ENCODE measurements at regions not wholly inside any gene's neighbourhood (a gene's known extent, or its start where the extent isn't known, plus 50 kb on each side); places are given as distances from the start of the nearest gene placed in this dataset.

DNA sequence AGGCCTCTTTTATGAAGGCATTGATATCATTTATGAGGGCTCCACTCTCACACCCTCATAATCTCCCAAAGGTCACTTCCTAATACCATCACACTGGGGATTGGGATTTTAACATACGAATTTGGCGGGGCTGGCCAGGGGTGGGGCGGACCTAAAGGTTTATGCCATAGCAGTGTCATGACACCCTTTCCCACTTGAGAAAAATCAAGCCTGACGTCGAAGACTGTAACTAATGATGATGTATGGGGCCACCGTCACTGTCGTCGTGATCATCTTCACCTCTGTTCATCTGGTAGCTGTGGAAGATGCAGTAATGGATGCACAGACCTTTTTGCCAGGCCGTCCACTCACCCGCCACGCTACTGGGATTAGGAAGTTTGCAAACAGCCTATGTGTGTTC, 912.1 kb downstream of the TBC1D22A start:
- no peak for TF ChIP-seq POLR2AphosphoS5 (IDR thresholded peaks at IDR 0.05; ENCODE audit: borderline replicate concordance, low read depth, low read length)
- no peak for TF ChIP-seq EZH2 (IDR thresholded peaks at IDR 0.05)
